GM21528 (cell line): ENCODE measurements at regions not wholly inside any gene's neighbourhood (a gene's known extent, or its start where the extent isn't known, plus 50 kb on each side); places are given as distances from the start of the nearest gene placed in this dataset.
"Not testable (repeated sequence)": the region's sequence is repeated elsewhere in the genome, so short reads cannot be mapped to it uniquely, and the experiment has no call there.

Experiments
- ATAC-seq: cut with Tn5 transposase; IDR thresholded peaks from one replicate; pipeline ENCODE4 v1.9.1; 2021; ENCODE audit warnings: mild to moderate bottlenecking, moderate library complexity; ENCODE audit not compliant: unreplicated experiment, low FRiP score

GRCh38 chr4:164141755-164142375, 612.1 kb upstream of the SMIM31 start:
- ATAC-seq: not testable (repeated sequence)

GRCh38 chr4:164154416-164154815, 599.5 kb upstream of the SMIM31 start:
- ATAC-seq: no peak

GRCh38 chr4:164169591-164169990, 584.3 kb upstream of the SMIM31 start:
- ATAC-seq: no peak

- no peak for ATAC-seq
Measured at GRCh38 chr4:164177153-164177552, 576.8 kb upstream of the SMIM31 start.

GRCh38 chr4:164177753-164178152, 576.2 kb upstream of the SMIM31 start:
- no peak for ATAC-seq

GRCh38 chr4:164188236-164188635, 565.7 kb upstream of the SMIM31 start:
- ATAC-seq: no peak

- ATAC-seq: no peak
Measured at GRCh38 chr4:164192844-164193243, 561.1 kb upstream of the SMIM31 start.

GRCh38 chr4:164193676-164194075, 560.3 kb upstream of the SMIM31 start:
- no peak for ATAC-seq

GRCh38 chr4:164197556-164197955, 556.4 kb upstream of the SMIM31 start:
- ATAC-seq: no peak

- no peak for ATAC-seq
Measured at GRCh38 chr4:164203476-164203875, 550.5 kb upstream of the SMIM31 start.

GRCh38 chr4:164204434-164204833, 549.5 kb upstream of the SMIM31 start:
- no peak for ATAC-seq

GRCh38 chr4:164207460-164207859, 546.5 kb upstream of the SMIM31 start:
- no peak for ATAC-seq

GRCh38 chr4:164210377-164210776, 543.6 kb upstream of the SMIM31 start:
- ATAC-seq: no peak

GRCh38 chr4:164212134-164212533, 541.8 kb upstream of the SMIM31 start:
- ATAC-seq: no peak

- no peak for ATAC-seq
Measured at GRCh38 chr4:164212714-164213113, 541.2 kb upstream of the SMIM31 start.

GRCh38 chr4:164215113-164215741, 538.7 kb upstream of the SMIM31 start:
- no peak for ATAC-seq

- ATAC-seq: no peak
Measured at GRCh38 chr4:164221631-164222030, 532.3 kb upstream of the SMIM31 start.

- no peak for ATAC-seq
Measured at GRCh38 chr4:164224871-164225270, 529.1 kb upstream of the SMIM31 start.

GRCh38 chr4:164229255-164229654, 524.7 kb upstream of the SMIM31 start:
- ATAC-seq: no peak

GRCh38 chr4:164239433-164239832, 514.5 kb upstream of the SMIM31 start:
- ATAC-seq: no peak

- no peak for ATAC-seq
Measured at GRCh38 chr4:164239976-164240375, 514.0 kb upstream of the SMIM31 start.

GRCh38 chr4:164251257-164251656, 502.7 kb upstream of the SMIM31 start:
- no peak for ATAC-seq
